Activated CD4-positive, alpha-beta T cell treated with anti-CD3 and anti-CD28 coated beads, Interleukin-2, amount 10 ng/mL, durations not matched to agents 24 days and 14 days (primary cell): ENCODE measurements at regions not wholly inside any gene's neighbourhood (a gene's known extent, or its start where the extent isn't known, plus 50 kb on each side); places are given as distances from the start of the nearest gene placed in this dataset.
"Not testable (repeated sequence)": the region's sequence is repeated elsewhere in the genome, so short reads cannot be mapped to it uniquely, and the experiment has no call there.

Experiments used
- DNase-seq: peaks from one replicate; pipeline ENCODE4 v3.0.0; 2022
- H3K27ac Mint-ChIP-seq: one replicate; pipeline ENCODE4 v1.8.0; 2022; ENCODE audit warnings: mild to moderate bottlenecking, mixed read lengths
- H3K27me3 Mint-ChIP-seq: one replicate; pipeline ENCODE4 v1.8.0; 2022; ENCODE audit warnings: mixed read lengths
- H3K36me3 Mint-ChIP-seq: one replicate; pipeline ENCODE4 v1.8.0; 2022; ENCODE audit warnings: low read depth, mild to moderate bottlenecking, mixed read lengths
- H3K4me1 Mint-ChIP-seq: one replicate; pipeline ENCODE4 v1.8.0; 2021; ENCODE audit warnings: mixed read lengths
- H3K4me3 Mint-ChIP-seq: one replicate; pipeline ENCODE4 v1.8.0; 2022; ENCODE audit warnings: mild to moderate bottlenecking, moderate library complexity, mixed read lengths
- H3K9me3 Mint-ChIP-seq: one replicate; pipeline ENCODE4 v1.8.0; 2021; ENCODE audit warnings: mixed read lengths
- intact Hi-C: fragments of 100-400 bp; cut with micrococcal nuclease; formaldehyde crosslinking; loops from one replicate; pipeline ENCODE4 v1.15.1; 2023

- no peak overlapping the region for H3K27ac Mint-ChIP-seq
- intact Hi-C loops = no loop called here
- H3K4me3 Mint-ChIP-seq = no peak overlapping the region
- no peak for DNase-seq
- H3K36me3 Mint-ChIP-seq = no peaks in the 10 kb centered on the region
- H3K4me1 Mint-ChIP-seq = no peaks in the 10 kb centered on the region
- no peaks in the 10 kb centered on the region for H3K9me3 Mint-ChIP-seq
- H3K27me3 Mint-ChIP-seq = no peaks in the 10 kb centered on the region
Observed at GRCh38 chr3:104411757-104412156, 955.0 kb upstream of the ALCAM start.

- Mint-ChIP-seq H3K9me3 (no peaks in the 10 kb centered on the region), H3K4me3 (no peak overlapping the region), H3K27me3 (no peaks in the 10 kb centered on the region), H3K27ac (no peak overlapping the region), H3K36me3 (no peaks in the 10 kb centered on the region), H3K4me1 (no peaks in the 10 kb centered on the region)
- DNase-seq = no peak
- intact Hi-C loops = no loop called here
Observed at GRCh38 chr3:104412608-104413580, 953.8 kb upstream of the ALCAM start.

- H3K9me3 Mint-ChIP-seq = no peaks in the 10 kb centered on the region
- intact Hi-C loops = no loop called here
- H3K4me3 Mint-ChIP-seq = no peak overlapping the region
- no peaks in the 10 kb centered on the region for H3K27me3 Mint-ChIP-seq
- no peaks in the 10 kb centered on the region for H3K4me1 Mint-ChIP-seq
- no peak for DNase-seq
- no peaks in the 10 kb centered on the region for H3K36me3 Mint-ChIP-seq
- no peak overlapping the region for H3K27ac Mint-ChIP-seq
Observed at GRCh38 chr3:104428337-104428925, 938.3 kb upstream of the ALCAM start.

GRCh38 chr3:104429727-104430126 lies 937.0 kb upstream of the ALCAM start:
- Mint-ChIP-seq H3K4me1 (no peaks in the 10 kb centered on the region), H3K36me3 (no peaks in the 10 kb centered on the region), H3K27ac (no peak overlapping the region), H3K4me3 (no peak overlapping the region), H3K27me3 (no peaks in the 10 kb centered on the region), H3K9me3 (no peaks in the 10 kb centered on the region)
- intact Hi-C loops = no loop called here
- DNase-seq = no peak

GRCh38 chr3:104436506-104436905 lies 930.2 kb upstream of the ALCAM start:
- H3K27me3 Mint-ChIP-seq = no peaks in the 10 kb centered on the region
- H3K27ac Mint-ChIP-seq = no peak overlapping the region
- no peaks in the 10 kb centered on the region for H3K9me3 Mint-ChIP-seq
- no peak overlapping the region for H3K4me3 Mint-ChIP-seq
- no peaks in the 10 kb centered on the region for H3K4me1 Mint-ChIP-seq
- no peak for DNase-seq
- H3K36me3 Mint-ChIP-seq = no peaks in the 10 kb centered on the region
- intact Hi-C loops = no loop called here

- H3K4me1 Mint-ChIP-seq = no peaks in the 10 kb centered on the region
- no peak overlapping the region for H3K4me3 Mint-ChIP-seq
- H3K27me3 Mint-ChIP-seq = no peaks in the 10 kb centered on the region
- H3K36me3 Mint-ChIP-seq = no peaks in the 10 kb centered on the region
- H3K27ac Mint-ChIP-seq = no peak overlapping the region
- no peak for DNase-seq
- intact Hi-C loops = no loop called here
- no peaks in the 10 kb centered on the region for H3K9me3 Mint-ChIP-seq
Observed at GRCh38 chr3:104437131-104437750, 929.5 kb upstream of the ALCAM start.

GRCh38 chr3:104437891-104438290 lies 928.8 kb upstream of the ALCAM start:
- Mint-ChIP-seq H3K9me3 (no peaks in the 10 kb centered on the region), H3K27ac (no peak overlapping the region), H3K36me3 (no peaks in the 10 kb centered on the region), H3K27me3 (no peaks in the 10 kb centered on the region), H3K4me1 (no peaks in the 10 kb centered on the region), H3K4me3 (no peak overlapping the region)
- DNase-seq = no peak
- intact Hi-C loops = no loop called here

- H3K9me3 Mint-ChIP-seq = no peaks in the 10 kb centered on the region
- intact Hi-C loops = no loop called here
Observed at GRCh38 chr3:104438706-104439105, 928.0 kb upstream of the ALCAM start.

GRCh38 chr3:104445252-104445919 lies 921.3 kb upstream of the ALCAM start:
- H3K4me3 Mint-ChIP-seq, H3K27me3 Mint-ChIP-seq, H3K27ac Mint-ChIP-seq, H3K9me3 Mint-ChIP-seq, H3K36me3 Mint-ChIP-seq, H3K4me1 Mint-ChIP-seq, DNase-seq, intact Hi-C loops: not testable (repeated sequence)

More at GRCh38 chr3:104438706-104439105, 928.0 kb upstream of the ALCAM start:
- Mint-ChIP-seq H3K36me3 (no peaks in the 10 kb centered on the region), H3K27me3 (no peaks in the 10 kb centered on the region), H3K27ac (no peak overlapping the region), H3K4me3 (no peak overlapping the region), H3K4me1 (no peaks in the 10 kb centered on the region)
- no peak for DNase-seq

GRCh38 chr3:104447681-104448080 lies 919.0 kb upstream of the ALCAM start:
- H3K27me3 Mint-ChIP-seq = no peaks in the 10 kb centered on the region
- intact Hi-C loops = no loop called here
- H3K36me3 Mint-ChIP-seq = no peaks in the 10 kb centered on the region
- no peak overlapping the region for H3K27ac Mint-ChIP-seq
- no peak overlapping the region for H3K4me3 Mint-ChIP-seq
- no peak for DNase-seq
- no peaks in the 10 kb centered on the region for H3K4me1 Mint-ChIP-seq
- no peaks in the 10 kb centered on the region for H3K9me3 Mint-ChIP-seq

GRCh38 chr3:104452697-104453096 lies 914.0 kb upstream of the ALCAM start:
- DNase-seq = no peak
- Mint-ChIP-seq H3K27me3 (no peaks in the 10 kb centered on the region), H3K9me3 (no peaks in the 10 kb centered on the region), H3K27ac (no peak overlapping the region), H3K36me3 (no peaks in the 10 kb centered on the region), H3K4me1 (no peaks in the 10 kb centered on the region), H3K4me3 (no peak overlapping the region)
- intact Hi-C loops = no loop called here

- intact Hi-C loops = no loop called here
- Mint-ChIP-seq H3K4me1 (no peaks in the 10 kb centered on the region), H3K27me3 (no peaks in the 10 kb centered on the region), H3K27ac (no peak overlapping the region), H3K9me3 (no peaks in the 10 kb centered on the region), H3K4me3 (no peak overlapping the region), H3K36me3 (no peaks in the 10 kb centered on the region)
- no peak for DNase-seq
Observed at GRCh38 chr3:104458657-104459056, 908.1 kb upstream of the ALCAM start.

GRCh38 chr3:104460477-104461406 lies 906.0 kb upstream of the ALCAM start:
- intact Hi-C loops = no loop called here
- Mint-ChIP-seq H3K27me3 (no peaks in the 10 kb centered on the region), H3K4me1 (no peaks in the 10 kb centered on the region), H3K36me3 (no peaks in the 10 kb centered on the region), H3K9me3 (no peaks in the 10 kb centered on the region), H3K27ac (no peak overlapping the region), H3K4me3 (no peak overlapping the region)
- no peak for DNase-seq
